Pancreas (tissue), 10 donors: ENCODE measurements at regions not wholly inside any gene's neighbourhood (a gene's known extent, or its start where the extent isn't known, plus 50 kb on each side); places are given as distances from the start of the nearest gene placed in this dataset.

Experiments used
- ATAC-seq, 4 donors: fragments of 200-7000 bp; cut with Tn5 transposase; one replicate each; pipeline versions ENCODE4 v1.8.0 to v1.9.1; 2020; ENCODE audit warnings: mild to moderate bottlenecking in 4 of 4, moderate library complexity in 4 of 4
- DNase-seq, 6 donors: peaks; one replicate each; pipeline ENCODE4 v3.0.0-alpha.2; 2020
- FAIRE-seq: peaks from 2 replicates; lab custom pipeline; 2012; peaks lifted over from hg19 to GRCh38; lab: Jason Lieb, UNC
- H3K27ac ChIP-seq, 4 donors: fragments of 200-600 bp; sonication (generic); 1 replicate in 3 of 4; 2 replicates in 1 of 4; pipeline versions ENCODE4 v1.5.0 to v1.8.0; 2020
- H3K27me3 ChIP-seq, 4 donors: fragments of 200-600 bp; one replicate each; pipeline ENCODE4 v1.8.0; 2021
- H3K36me3 ChIP-seq, 3 donors: fragments of 200-600 bp; sonication (generic) in 1 of 3; one replicate each; pipeline versions ENCODE4 v1.5.0 to v1.8.0; 2020 to 2021
- H3K4me1 ChIP-seq, 3 donors: fragments of 200-600 bp; one replicate each; pipeline ENCODE4 v1.8.0; 2021
- H3K4me3 ChIP-seq, 4 donors: fragments of 200-600 bp; sonication (generic) in 2 of 4; one replicate each; pipeline versions ENCODE4 v1.5.0 to v1.8.0; 2020 to 2021
- H3K9me3 ChIP-seq, 4 donors: fragments of 200-600 bp; one replicate each; pipeline ENCODE4 v1.8.0; 2021
- WGBS, 2 donors: extraction: QIAGEN DNeasy Blood & Tissue Kit; methylation state at CpG; one replicate each; pipeline ENCODE4 v1.1.7; 2013; 5-methylcytosine and 5-hydroxymethylcytosine counted together
- intact Hi-C, 3 donors: fragments of 100-400 bp; cut with DNase I; formaldehyde crosslinking; loops; one replicate each; pipeline versions ENCODE4 v1.11.1 to v1.14.2; 2022
- TF ChIP-seq, protein P1 (sequence below), 4 donors: fragments of 200-600 bp; sonication (generic) in 3 of 4; IDR thresholded peaks; one replicate each; pipeline versions ENCODE4 v1.5.0 to v1.8.0; 2021; ENCODE audit warnings: antibody characterized with exemption in 4 of 4
- donor health status: healthy with polysubstance abuse.
- donor health status: DM: no; HTN: no; CAD: no; lungs with moderate emphysema.
- donor health status: DM: no; HTN: no; CAD: no.
- donor health status: control.
- donor health status: control.
- donor health status: Bipolar disorder and iron deficiency.
- donor health status: DM: yes; HTN: yes; CAD: no.
- donor health status: DM: no; HTN: no; CAD: no.
- donor health status: DM: no; HTN: no; CAD: no.
- donor health status: DM: yes; HTN: yes; CAD: no.

DNA sequence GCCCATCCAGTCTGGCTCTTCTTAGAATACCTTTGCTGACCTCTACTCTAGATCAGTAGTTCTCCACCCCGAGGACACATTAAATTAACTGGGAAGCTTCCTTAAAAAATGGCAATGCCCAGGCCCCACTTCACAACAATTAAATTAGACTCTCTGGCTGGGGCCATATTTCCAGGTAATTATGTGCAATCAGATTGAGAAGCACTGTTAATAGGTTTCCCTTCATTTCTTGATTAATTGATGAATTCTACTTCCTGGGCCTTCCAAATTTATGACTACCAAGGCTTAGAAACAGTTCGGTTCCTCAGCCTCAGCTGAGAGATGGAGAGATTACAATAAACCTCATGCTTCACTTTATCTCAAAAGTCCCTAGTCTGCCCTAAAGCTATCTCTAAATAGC is 71.7 kb upstream of the LIMCH1 start:
- Histone ChIP-seq H3K27me3 (no peaks in the 10 kb centered on the region), H3K4me1 (no peaks in the 10 kb centered on the region), H3K27ac (no peak overlapping the region), H3K9me3 (no peaks in the 10 kb centered on the region), H3K36me3 (no peaks in the 10 kb centered on the region), H3K4me3 (no peak overlapping the region)
- intact Hi-C loops = no loop called here
- no peak for FAIRE-seq
- TF ChIP-seq, protein P1, sequence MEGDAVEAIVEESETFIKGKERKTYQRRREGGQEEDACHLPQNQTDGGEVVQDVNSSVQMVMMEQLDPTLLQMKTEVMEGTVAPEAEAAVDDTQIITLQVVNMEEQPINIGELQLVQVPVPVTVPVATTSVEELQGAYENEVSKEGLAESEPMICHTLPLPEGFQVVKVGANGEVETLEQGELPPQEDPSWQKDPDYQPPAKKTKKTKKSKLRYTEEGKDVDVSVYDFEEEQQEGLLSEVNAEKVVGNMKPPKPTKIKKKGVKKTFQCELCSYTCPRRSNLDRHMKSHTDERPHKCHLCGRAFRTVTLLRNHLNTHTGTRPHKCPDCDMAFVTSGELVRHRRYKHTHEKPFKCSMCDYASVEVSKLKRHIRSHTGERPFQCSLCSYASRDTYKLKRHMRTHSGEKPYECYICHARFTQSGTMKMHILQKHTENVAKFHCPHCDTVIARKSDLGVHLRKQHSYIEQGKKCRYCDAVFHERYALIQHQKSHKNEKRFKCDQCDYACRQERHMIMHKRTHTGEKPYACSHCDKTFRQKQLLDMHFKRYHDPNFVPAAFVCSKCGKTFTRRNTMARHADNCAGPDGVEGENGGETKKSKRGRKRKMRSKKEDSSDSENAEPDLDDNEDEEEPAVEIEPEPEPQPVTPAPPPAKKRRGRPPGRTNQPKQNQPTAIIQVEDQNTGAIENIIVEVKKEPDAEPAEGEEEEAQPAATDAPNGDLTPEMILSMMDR (IDR thresholded peaks at IDR 0.05) = no peak
- 75 to 89% methylated on average over 2 of the region's 2 CpGs for WGBS, 2 donors
- no peak for ATAC-seq
- DNase-seq = no peak

DNA sequence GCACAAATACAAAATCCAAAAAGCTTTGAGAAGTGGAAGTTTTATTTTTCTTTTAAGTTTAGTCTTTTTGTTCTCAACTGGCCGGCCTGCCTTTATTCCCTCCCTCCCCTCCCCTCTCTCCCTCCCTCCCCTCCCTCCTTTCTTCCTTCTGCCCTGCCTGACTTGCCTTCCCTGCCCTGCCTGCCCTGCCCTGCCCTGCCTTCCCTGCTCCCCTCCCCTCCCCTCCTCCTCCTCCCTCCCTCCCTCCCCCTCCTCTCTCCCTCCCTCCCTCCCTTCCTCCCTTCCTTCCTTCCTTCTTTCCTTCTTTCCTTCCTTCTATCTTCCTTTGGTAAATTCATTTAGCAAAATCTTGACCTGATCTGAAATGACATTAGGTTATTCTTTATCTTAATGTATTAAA is 69.8 kb upstream of the LIMCH1 start:
- H3K4me1 ChIP-seq = no peaks in the 10 kb centered on the region
- intact Hi-C loops = no loop called here
- FAIRE-seq (no peak), DNase-seq (no peak), ATAC-seq (no peak)
- H3K9me3 ChIP-seq = no peaks in the 10 kb centered on the region
- TF ChIP-seq, protein P1 (IDR thresholded peaks at IDR 0.05) = no peak
- 72 to 100% methylated on average over 1 of the region's 1 CpG for WGBS, 2 donors
- no peaks in the 10 kb centered on the region for H3K27me3 ChIP-seq
- no peaks in the 10 kb centered on the region for H3K36me3 ChIP-seq
- no peak overlapping the region for H3K27ac ChIP-seq
- H3K4me3 ChIP-seq = no peak overlapping the region

DNA sequence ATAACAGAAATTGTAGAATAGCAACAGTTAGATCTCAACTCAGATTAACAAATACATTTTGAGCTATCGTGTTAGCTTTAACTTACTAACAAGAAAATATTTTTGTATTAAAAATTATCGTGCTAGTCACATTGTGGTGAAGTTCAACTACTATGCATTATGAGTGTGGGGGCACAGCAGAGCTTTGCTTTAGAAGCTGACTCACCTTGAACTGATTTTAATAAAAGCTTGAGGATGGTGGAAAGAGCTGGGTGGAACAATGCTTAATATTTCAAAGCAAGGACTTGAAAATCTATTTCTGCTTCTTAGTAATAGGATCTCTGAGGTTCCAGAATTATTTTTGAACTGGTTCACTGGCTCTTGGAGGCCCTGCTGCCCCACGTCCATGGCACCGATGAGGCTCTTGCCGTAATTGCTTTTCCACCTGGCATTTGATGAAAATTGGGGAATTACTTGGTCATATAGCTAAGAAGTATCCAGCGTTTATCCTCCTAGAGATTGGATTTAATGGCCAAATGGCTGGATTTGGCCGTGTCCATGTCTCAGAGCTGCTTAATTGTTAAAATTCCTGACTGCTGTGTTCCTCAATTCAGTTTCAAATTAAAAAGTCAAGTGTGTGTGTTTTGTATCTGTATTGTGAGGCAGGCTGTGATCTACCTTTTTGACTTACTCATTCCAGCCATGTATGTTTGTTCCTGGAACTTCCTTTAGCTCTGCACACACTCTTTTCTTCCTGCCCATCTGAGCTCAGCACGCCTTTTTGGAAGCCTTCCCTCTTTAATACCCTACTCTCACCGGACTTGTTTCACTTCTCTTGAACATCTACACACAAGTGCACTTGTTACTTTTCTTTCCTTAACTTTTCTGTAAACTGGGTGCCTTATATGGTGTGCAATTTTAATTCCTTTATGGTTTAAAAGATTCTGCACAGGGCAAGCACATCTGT is 66.6 kb upstream of the LIMCH1 start:
- intact Hi-C loops = no loop called here
- H3K9me3 ChIP-seq = no peaks in the 10 kb centered on the region
- no peak for ATAC-seq
- 71 to 75% methylated on average over 9 of the region's 9 CpGs for WGBS, 2 donors
- H3K4me3 ChIP-seq = no peak overlapping the region
- H3K27ac ChIP-seq = no peak overlapping the region
- TF ChIP-seq, protein P1 (IDR thresholded peaks at IDR 0.05) = no peak
- no peaks in the 10 kb centered on the region for H3K4me1 ChIP-seq
- no peaks in the 10 kb centered on the region for H3K36me3 ChIP-seq
- FAIRE-seq = no peak
- DNase-seq = no peak
- H3K27me3 ChIP-seq = no peaks in the 10 kb centered on the region

DNA sequence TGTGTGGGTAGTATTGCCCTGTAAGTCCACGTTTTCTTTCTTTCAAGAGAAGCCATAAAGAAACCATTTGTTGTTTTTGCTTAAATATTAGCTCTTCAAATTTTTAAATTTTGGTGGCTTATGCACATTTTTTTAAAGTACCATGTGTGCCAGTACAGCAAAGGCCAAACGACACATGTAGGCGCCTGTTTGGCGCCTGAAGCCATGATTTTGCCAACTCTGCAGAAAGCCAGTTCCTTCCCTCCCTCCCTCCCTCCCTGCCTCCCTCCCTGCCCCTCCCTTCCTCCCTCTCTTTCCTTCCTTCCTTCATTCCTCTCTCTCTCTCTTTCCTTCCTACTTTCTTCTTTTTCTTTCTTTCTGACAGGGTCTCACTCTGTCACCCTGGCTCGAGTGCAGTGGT is 65.9 kb upstream of the LIMCH1 start:
- intact Hi-C loops = no loop called here
- Histone ChIP-seq H3K4me3 (no peak overlapping the region), H3K27me3 (no peaks in the 10 kb centered on the region), H3K27ac (no peak overlapping the region), H3K36me3 (no peaks in the 10 kb centered on the region), H3K9me3 (no peaks in the 10 kb centered on the region), H3K4me1 (no peaks in the 10 kb centered on the region)
- 76 to 84% methylated on average over 5 of the region's 5 CpGs for WGBS, 2 donors
- ATAC-seq (no peak), DNase-seq (no peak), FAIRE-seq (no peak)
- TF ChIP-seq, protein P1 (IDR thresholded peaks at IDR 0.05) = no peak

DNA sequence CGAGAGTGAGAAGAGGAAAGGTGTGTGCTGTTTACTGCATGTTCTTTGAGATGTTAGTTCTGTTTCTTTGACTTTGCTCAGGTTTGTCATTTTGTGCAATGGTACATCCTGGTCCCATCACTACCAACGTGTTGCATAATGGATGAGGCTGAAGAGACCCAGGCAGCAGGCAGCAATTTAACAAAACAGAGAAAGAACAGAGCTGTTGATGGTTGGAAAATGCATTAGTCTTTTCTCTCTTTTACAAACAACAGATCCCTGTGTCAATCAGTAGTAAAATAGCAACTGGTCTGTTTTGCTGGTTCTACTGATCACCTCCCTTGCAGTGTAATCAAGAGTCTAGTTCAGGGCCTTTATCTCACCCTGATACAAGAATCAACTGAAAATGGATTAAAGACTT is 64.8 kb upstream of the LIMCH1 start:
- no peak for ATAC-seq
- TF ChIP-seq, protein P1 (IDR thresholded peaks at IDR 0.05) = no peak
- no peak for FAIRE-seq
- Histone ChIP-seq H3K4me1 (no peaks in the 10 kb centered on the region), H3K36me3 (no peaks in the 10 kb centered on the region), H3K4me3 (no peak overlapping the region), H3K27me3 (no peaks in the 10 kb centered on the region), H3K27ac (no peak overlapping the region), H3K9me3 (no peaks in the 10 kb centered on the region)
- intact Hi-C loops = no loop called here
- WGBS, 2 donors = 65 to 78% methylated on average over 2 of the region's 2 CpGs
- DNase-seq = no peak
